ENCODE measurements at regions not wholly inside any gene's neighbourhood (a gene's known extent, or its start where the extent isn't known, plus 50 kb on each side); places are given as distances from the start of the nearest gene placed in this dataset.

DNA sequence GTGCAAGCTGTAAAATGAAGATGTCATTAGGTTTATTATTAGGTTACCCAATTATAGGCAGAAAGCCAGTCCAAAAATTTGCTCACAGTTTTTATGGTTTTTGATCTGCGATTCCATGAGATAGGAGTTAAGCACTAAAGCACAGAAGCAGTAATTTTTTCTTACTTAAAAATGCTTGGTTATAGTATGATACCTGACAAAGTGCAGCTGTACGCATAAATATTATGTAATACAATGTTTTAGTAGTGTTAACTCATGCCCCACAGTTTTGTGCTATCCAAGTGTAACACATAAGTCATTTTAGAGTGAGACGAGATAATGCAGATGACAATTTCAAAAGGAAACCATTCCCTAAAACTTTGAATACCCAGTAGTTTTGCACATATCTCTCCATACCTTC is 357.8 kb downstream of the TMA16 start:
- no peak overlapping the region for H3K4me3 ChIP-seq (ENCODE audit: low read depth, low read length)
- DNase-seq (ENCODE audit: low read depth) = no peak
- TF ChIP-seq, protein P1, sequence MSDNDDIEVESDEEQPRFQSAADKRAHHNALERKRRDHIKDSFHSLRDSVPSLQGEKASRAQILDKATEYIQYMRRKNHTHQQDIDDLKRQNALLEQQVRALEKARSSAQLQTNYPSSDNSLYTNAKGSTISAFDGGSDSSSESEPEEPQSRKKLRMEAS (IDR thresholded peaks at IDR 0.05; ENCODE audit: low read depth, low read length) = no peak
- no peak for TF ChIP-seq MYC (IDR thresholded peaks at IDR 0.05; ENCODE audit: low read depth, low read length)
- TF ChIP-seq POLR2A (IDR thresholded peaks at IDR 0.05; ENCODE audit: extremely low read depth, insufficient read length) = no peak
- TF ChIP-seq, protein P2, sequence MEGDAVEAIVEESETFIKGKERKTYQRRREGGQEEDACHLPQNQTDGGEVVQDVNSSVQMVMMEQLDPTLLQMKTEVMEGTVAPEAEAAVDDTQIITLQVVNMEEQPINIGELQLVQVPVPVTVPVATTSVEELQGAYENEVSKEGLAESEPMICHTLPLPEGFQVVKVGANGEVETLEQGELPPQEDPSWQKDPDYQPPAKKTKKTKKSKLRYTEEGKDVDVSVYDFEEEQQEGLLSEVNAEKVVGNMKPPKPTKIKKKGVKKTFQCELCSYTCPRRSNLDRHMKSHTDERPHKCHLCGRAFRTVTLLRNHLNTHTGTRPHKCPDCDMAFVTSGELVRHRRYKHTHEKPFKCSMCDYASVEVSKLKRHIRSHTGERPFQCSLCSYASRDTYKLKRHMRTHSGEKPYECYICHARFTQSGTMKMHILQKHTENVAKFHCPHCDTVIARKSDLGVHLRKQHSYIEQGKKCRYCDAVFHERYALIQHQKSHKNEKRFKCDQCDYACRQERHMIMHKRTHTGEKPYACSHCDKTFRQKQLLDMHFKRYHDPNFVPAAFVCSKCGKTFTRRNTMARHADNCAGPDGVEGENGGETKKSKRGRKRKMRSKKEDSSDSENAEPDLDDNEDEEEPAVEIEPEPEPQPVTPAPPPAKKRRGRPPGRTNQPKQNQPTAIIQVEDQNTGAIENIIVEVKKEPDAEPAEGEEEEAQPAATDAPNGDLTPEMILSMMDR (IDR thresholded peaks at IDR 0.05; ENCODE audit: low read depth, low read length) = no peak

DNA sequence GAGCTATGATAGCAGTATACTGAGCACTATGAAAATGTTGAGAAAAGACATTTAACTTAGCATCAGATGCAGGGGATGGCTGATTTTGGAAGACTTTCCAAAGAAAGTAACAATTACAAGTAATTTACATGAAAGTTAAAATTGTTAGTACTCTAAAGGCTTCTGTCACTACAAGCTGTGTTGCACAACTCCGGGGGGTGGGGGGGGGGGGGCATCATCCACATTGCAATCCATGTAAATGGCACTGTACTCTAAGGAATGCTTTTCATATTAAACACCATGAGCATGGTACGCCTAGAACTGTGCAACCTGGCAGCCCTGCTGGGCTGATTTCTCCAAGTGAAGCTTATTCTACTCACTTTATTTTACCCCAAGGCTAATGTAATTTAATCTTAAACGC is 363.4 kb downstream of the TMA16 start:
- no peak for DNase-seq (ENCODE audit: low read depth)
- TF ChIP-seq, protein P2 (IDR thresholded peaks at IDR 0.05; ENCODE audit: low read depth, low read length) = no peak
- no peak for TF ChIP-seq POLR2A (IDR thresholded peaks at IDR 0.05; ENCODE audit: extremely low read depth, insufficient read length)
- TF ChIP-seq, protein P1 (IDR thresholded peaks at IDR 0.05; ENCODE audit: low read depth, low read length) = no peak
- no peak for TF ChIP-seq MYC (IDR thresholded peaks at IDR 0.05; ENCODE audit: low read depth, low read length)
- H3K4me3 ChIP-seq (ENCODE audit: low read depth, low read length) = no peak overlapping the region

DNA sequence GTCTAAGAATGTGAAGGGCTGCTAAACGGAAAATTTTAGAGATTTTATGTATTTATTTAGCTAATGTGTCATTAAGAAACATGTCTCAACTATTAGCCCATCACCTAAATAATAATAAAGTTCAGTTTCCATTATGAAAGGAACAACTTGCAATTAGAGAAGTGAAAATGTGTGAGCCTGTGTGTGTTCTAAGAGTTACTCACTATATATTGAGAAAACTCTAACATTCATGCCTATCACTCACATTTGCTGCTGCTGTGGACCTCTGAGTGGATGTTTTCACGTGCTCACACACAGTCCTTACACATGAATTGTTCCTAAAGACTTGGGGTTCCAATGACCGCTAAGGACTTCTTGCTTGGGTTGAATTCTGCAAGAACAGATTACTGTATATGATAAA is 364.0 kb downstream of the TMA16 start:
- TF ChIP-seq, protein P2 (IDR thresholded peaks at IDR 0.05; ENCODE audit: low read depth, low read length) = no peak
- TF ChIP-seq MYC (IDR thresholded peaks at IDR 0.05; ENCODE audit: low read depth, low read length) (no peak), POLR2A (IDR thresholded peaks at IDR 0.05; ENCODE audit: extremely low read depth, insufficient read length) (no peak)
- TF ChIP-seq, protein P1 (IDR thresholded peaks at IDR 0.05; ENCODE audit: low read depth, low read length) = no peak
- DNase-seq (ENCODE audit: low read depth) = no peak
- no peak overlapping the region for H3K4me3 ChIP-seq (ENCODE audit: low read depth, low read length)

DNA sequence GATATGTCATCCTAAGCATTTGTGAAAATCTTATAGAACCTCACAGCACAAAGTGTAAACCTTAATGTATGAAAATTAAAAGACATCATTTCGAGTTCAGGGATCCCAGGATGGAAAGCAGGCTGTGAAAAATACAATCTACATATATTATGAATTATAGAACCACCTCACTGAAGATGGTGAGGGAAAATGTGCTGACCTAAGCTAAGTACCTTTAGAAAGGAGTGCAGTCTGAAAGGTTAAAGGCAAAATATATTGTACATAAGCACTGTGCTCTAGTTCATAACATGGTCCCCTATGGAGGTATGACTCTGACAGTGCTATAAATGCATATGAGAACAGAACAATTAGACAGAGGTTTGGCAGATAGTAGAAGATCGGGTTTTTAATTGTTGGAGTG is 368.6 kb downstream of the TMA16 start:
- no peak overlapping the region for H3K4me3 ChIP-seq (ENCODE audit: low read depth, low read length)
- TF ChIP-seq POLR2A (IDR thresholded peaks at IDR 0.05; ENCODE audit: extremely low read depth, insufficient read length) (no peak), MYC (IDR thresholded peaks at IDR 0.05; ENCODE audit: low read depth, low read length) (no peak)
- TF ChIP-seq, protein P2 (IDR thresholded peaks at IDR 0.05; ENCODE audit: low read depth, low read length) = no peak
- TF ChIP-seq, protein P1 (IDR thresholded peaks at IDR 0.05; ENCODE audit: low read depth, low read length) = no peak
- no peak for DNase-seq (ENCODE audit: low read depth)

DNA sequence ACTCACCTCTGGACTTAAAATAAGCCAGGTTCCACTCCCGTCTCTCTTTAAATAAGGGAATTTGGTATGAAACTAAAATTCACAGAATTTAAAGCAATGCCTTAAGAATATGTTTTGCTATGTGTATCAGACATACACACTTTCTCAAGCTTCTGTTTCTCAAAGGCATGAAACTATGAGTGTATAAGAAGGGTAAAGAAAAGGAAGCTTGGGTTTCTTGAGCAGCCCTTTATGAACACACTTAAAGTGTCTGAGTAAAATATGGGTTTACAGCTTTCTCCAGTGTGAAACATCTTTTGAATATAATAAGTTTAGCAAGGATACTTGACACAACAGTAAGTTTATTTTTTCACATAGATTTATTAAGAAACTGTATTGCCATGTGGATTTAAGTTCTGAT is 370.5 kb downstream of the TMA16 start:
- no peak for DNase-seq (ENCODE audit: low read depth)
- no peak overlapping the region for H3K4me3 ChIP-seq (ENCODE audit: low read depth, low read length)
- TF ChIP-seq MYC (IDR thresholded peaks at IDR 0.05; ENCODE audit: low read depth, low read length) (no peak), POLR2A (IDR thresholded peaks at IDR 0.05; ENCODE audit: extremely low read depth, insufficient read length) (no peak)
- TF ChIP-seq, protein P1 (IDR thresholded peaks at IDR 0.05; ENCODE audit: low read depth, low read length) = no peak
- TF ChIP-seq, protein P2 (IDR thresholded peaks at IDR 0.05; ENCODE audit: low read depth, low read length) = no peak

Data from NB4 (cell line).